ENCODE measurements at regions not wholly inside any gene's neighbourhood (a gene's known extent, or its start where the extent isn't known, plus 50 kb on each side); places are given as distances from the start of the nearest gene placed in this dataset.

DNA sequence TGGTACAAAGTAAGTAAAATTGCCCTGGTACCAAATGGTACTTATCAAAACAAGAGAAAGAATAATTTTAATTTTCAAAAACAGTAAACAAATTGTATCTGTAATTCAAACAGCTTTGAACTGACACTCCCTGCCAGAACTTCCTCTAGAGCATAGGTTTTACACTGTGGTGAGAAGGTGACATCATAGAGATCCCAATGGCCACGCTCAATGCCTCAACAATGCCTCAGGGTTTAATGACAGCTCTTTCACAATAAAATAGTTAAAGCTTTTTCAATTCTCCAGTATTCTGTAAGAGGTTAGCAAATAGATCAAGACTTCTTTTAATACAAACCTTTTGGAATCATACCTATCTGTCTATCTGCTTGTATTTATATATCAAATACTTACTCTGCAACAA, 437.1 kb downstream of the PRR16 start:
- Histone ChIP-seq H3K4me1 (no peaks in the 10 kb centered on the region), H3K9me3 (replicated peaks) (no peaks in the 10 kb centered on the region), H3K4me3 (no peak overlapping the region), H3K27ac (replicated peaks) (no peak overlapping the region), H3K36me3 (no peaks in the 10 kb centered on the region), H3K27me3 (ENCODE audit: low read depth) (no peaks in the 10 kb centered on the region)
- DNase-seq = no peak
- intact Hi-C loops (cut with micrococcal nuclease) = no loop called here
- no peak for TF ChIP-seq CTCF (IDR thresholded peaks at IDR 0.05; ENCODE audit: borderline replicate concordance)

DNA sequence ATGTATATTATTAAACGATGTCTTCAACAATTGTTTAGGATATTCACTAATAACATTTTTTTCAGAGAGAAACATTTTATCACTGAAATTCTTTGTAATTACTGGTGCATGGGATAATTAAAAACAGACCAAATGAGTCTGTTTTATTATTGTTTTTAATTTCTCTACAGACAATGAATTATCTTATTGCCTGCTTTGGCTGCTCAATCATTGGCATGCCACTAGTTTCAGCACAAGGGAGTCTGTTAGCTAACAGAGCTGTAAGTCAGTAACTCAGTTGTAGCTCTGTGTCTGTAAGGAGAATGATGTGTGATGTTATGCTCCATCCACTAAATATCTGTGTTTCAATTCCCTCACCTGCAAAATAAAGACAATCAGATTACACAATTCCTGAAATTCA, 443.9 kb downstream of the PRR16 start:
- Histone ChIP-seq H3K27ac (replicated peaks) (no peak overlapping the region), H3K36me3 (no peaks in the 10 kb centered on the region), H3K27me3 (ENCODE audit: low read depth) (no peaks in the 10 kb centered on the region), H3K4me1 (no peaks in the 10 kb centered on the region), H3K9me3 (replicated peaks) (no peaks in the 10 kb centered on the region), H3K4me3 (no peak overlapping the region)
- TF ChIP-seq CTCF (IDR thresholded peaks at IDR 0.05; ENCODE audit: borderline replicate concordance) = no peak
- intact Hi-C loops (cut with micrococcal nuclease) = no loop called here
- DNase-seq = no peak

- H3K4me3 ChIP-seq = no peak overlapping the region
- intact Hi-C loops (cut with micrococcal nuclease) = no loop called here
- H3K27ac ChIP-seq (replicated peaks) = no peak overlapping the region
- H3K36me3 ChIP-seq = no peaks in the 10 kb centered on the region
- no peak for TF ChIP-seq CTCF (IDR thresholded peaks at IDR 0.05; ENCODE audit: borderline replicate concordance)
- no peaks in the 10 kb centered on the region for H3K4me1 ChIP-seq
- no peak for DNase-seq
- no peaks in the 10 kb centered on the region for H3K9me3 ChIP-seq (replicated peaks)
- H3K27me3 ChIP-seq (ENCODE audit: low read depth) = no peaks in the 10 kb centered on the region
Measured at GRCh38 chr5:120910629-120911028, 446.5 kb downstream of the PRR16 start.

DNA sequence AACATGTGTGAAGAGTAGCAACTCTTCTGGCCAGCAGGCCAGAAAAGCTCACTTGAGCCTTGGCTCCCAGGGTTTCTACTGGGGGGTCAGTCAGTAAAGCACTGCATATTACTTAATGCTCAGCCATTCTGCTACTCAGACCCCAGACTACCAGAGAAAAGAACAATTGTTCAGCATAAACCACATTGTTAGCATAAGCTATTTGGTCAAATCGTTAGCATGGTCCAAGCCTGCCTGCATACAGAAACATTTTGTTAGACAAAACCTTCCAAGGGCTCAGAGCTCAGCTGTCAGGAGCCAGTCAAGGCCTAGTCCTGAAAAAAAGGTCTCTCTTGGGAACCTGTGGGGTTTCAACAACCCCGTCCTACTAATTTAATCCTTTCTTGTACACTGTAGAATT, 449.3 kb downstream of the PRR16 start:
- Histone ChIP-seq H3K4me3 (no peak overlapping the region), H3K4me1 (no peaks in the 10 kb centered on the region), H3K9me3 (replicated peaks) (no peaks in the 10 kb centered on the region), H3K27me3 (ENCODE audit: low read depth) (no peaks in the 10 kb centered on the region), H3K36me3 (no peaks in the 10 kb centered on the region), H3K27ac (replicated peaks) (no peak overlapping the region)
- no peak for TF ChIP-seq CTCF (IDR thresholded peaks at IDR 0.05; ENCODE audit: borderline replicate concordance)
- no peak for DNase-seq
- intact Hi-C loops (cut with micrococcal nuclease) = no loop called here

DNA sequence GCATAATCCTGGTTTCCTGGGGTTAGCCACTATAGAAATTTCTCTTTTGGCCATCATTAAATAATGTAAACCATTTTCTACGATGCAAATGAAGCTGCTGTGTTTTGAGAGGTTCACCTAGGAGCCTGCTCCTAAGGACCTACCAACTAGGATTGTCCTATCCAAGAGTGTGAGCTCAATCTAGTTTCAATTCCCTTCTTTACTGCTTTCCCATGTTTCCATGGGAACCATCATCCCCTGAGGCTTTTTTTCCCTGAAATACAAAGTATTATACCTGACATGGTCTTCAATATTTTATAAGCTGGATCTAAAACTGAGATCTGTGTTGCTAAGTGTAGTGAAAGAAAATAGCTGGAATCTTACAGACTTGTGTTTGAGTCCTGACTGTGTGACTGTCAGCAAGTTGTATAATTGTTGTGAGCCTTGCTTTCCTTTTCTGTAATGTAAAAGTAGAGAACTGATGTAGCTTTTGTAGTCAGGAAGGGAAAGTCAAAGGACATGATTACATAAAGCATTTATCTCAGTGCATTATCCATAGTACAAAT, 453.2 kb downstream of the PRR16 start:
- Histone ChIP-seq H3K4me3 (no peak overlapping the region), H3K4me1 (no peaks in the 10 kb centered on the region), H3K36me3 (no peaks in the 10 kb centered on the region), H3K9me3 (replicated peaks) (no peaks in the 10 kb centered on the region), H3K27ac (replicated peaks) (no peak overlapping the region), H3K27me3 (ENCODE audit: low read depth) (no peaks in the 10 kb centered on the region)
- intact Hi-C loops (cut with micrococcal nuclease) = no loop called here
- no peak for TF ChIP-seq CTCF (IDR thresholded peaks at IDR 0.05; ENCODE audit: borderline replicate concordance)
- no peak for DNase-seq

DNA sequence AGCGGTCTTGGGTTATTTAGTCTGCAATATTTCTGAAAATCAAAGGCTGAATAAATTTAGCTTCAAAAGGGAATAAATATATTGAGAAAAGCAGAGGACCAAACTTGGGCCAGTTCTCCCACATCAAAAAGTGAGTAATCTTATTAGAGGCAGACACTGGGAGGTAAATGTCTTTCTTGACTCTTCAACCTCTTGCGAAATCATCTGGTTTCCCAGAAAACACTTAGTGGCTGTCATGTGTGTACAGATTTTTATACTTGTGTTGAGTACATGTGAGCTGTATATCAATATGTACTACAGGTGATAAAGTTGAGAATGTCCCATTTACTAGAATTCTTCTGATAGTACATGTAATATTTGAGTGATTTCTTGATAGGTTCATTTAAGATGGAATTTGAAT, 454.9 kb downstream of the PRR16 start:
- Histone ChIP-seq H3K36me3 (no peaks in the 10 kb centered on the region), H3K27ac (replicated peaks) (no peak overlapping the region), H3K27me3 (ENCODE audit: low read depth) (no peaks in the 10 kb centered on the region), H3K4me1 (no peaks in the 10 kb centered on the region), H3K4me3 (no peak overlapping the region), H3K9me3 (replicated peaks) (no peaks in the 10 kb centered on the region)
- intact Hi-C loops (cut with micrococcal nuclease) = no loop called here
- TF ChIP-seq CTCF (IDR thresholded peaks at IDR 0.05; ENCODE audit: borderline replicate concordance) = no peak
- DNase-seq = no peak

Data from left ventricle myocardium inferior (tissue), 1 donor.